A673 (cell line): ENCODE measurements at regions not wholly inside any gene's neighbourhood (a gene's known extent, or its start where the extent isn't known, plus 50 kb on each side); places are given as distances from the start of the nearest gene placed in this dataset.

Experiments
- BruUV-seq: library from RNA; stranded (reverse); fragments of 400-500 nt; replicated peaks from 2 replicates; lab custom pipeline; 2021; lab: Mats Ljungman, UMichigan
- CTCF ChIA-PET: fragments of 300-600 bp; sonication (Branson Sonifier 250); formaldehyde crosslinking; loops from one replicate; lab custom pipeline; 2022; ENCODE audit warnings: antibody characterized with exemption; lab: Charles Lee
- POLR2A ChIA-PET: fragments of 300-600 bp; sonication (Branson Sonifier 250); formaldehyde crosslinking; loops from one replicate; lab custom pipeline; 2022; ENCODE audit warnings: antibody characterized with exemption; ENCODE audit not compliant: low non-redundant PET; lab: Charles Lee
- DNase-seq: peaks from one replicate; pipeline ENCODE4 v3.0.0-alpha.2; 2015; ENCODE audit warnings: low spot score
- H3K27ac ChIP-seq: fragments of 200-600 bp; sonication (generic); 2 replicates; pipeline ENCODE4 v1.5.1; 2016; ENCODE audit warnings: mixed run types, low read depth, mild to moderate bottlenecking, mixed read lengths, antibody characterized with exemption, low read length; ENCODE audit not compliant: poor library complexity, severe bottlenecking
- H3K27me3 ChIP-seq: fragments of 200-600 bp; sonication (generic); replicated peaks from 2 replicates; pipeline ENCODE4 v1.6.1; 2017; ENCODE audit warnings: mixed run types, low read depth, mild to moderate bottlenecking, mixed read lengths, antibody characterized with exemption, low read length; ENCODE audit not compliant: insufficient read depth, poor library complexity
- H3K36me3 ChIP-seq: fragments of 200-600 bp; sonication (generic); 2 replicates; pipeline ENCODE4 v1.6.1; 2016; ENCODE audit warnings: mixed run types, mild to moderate bottlenecking, mixed read lengths, antibody characterized with exemption, low read length; ENCODE audit not compliant: insufficient read depth, poor library complexity, severe bottlenecking
- H3K4me1 ChIP-seq: fragments of 200-600 bp; sonication (generic); 2 replicates; pipeline ENCODE4 v1.6.1; 2017; ENCODE audit warnings: mixed run types, mild to moderate bottlenecking, mixed read lengths, antibody characterized with exemption, low read length; ENCODE audit not compliant: insufficient read depth, poor library complexity, severe bottlenecking
- H3K4me3 ChIP-seq: fragments of 200-600 bp; sonication (generic); 2 replicates; pipeline ENCODE4 v1.5.1; 2016; ENCODE audit warnings: low read depth, mixed run types, mild to moderate bottlenecking, mixed read lengths, low read length; ENCODE audit not compliant: poor library complexity, severe bottlenecking
- H3K9me3 ChIP-seq: fragments of 200-600 bp; sonication (generic); 2 replicates; pipeline ENCODE4 v1.6.1; 2016; ENCODE audit warnings: mixed run types, low read depth, mild to moderate bottlenecking, mixed read lengths, antibody characterized with exemption, low read length; ENCODE audit not compliant: poor library complexity, severe bottlenecking
- CTCF ChIP-seq: fragments of 300-800, 200-600 bp; sonication (generic); conservative IDR thresholded peaks from 2 replicates; pipeline ENCODE4 v1.5.1; 2017; ENCODE audit warnings: low read depth, mild to moderate bottlenecking, antibody characterized with exemption, low read length, moderate library complexity, mixed read lengths
- EZH2 ChIP-seq: fragments of 200-600 bp; sonication (generic); IDR thresholded peaks from 2 replicates; pipeline ENCODE4 v1.6.1; 2017; ENCODE audit warnings: borderline replicate concordance, low read depth, mild to moderate bottlenecking, mixed read lengths, antibody characterized with exemption, low read length; ENCODE audit not compliant: poor library complexity, severe bottlenecking
- intact Hi-C: fragments of 100-400 bp; cut with micrococcal nuclease; formaldehyde crosslinking; loops from one replicate; pipeline ENCODE4 v1.10.0; 2022; ENCODE audit not compliant: unreplicated experiment

- TF ChIP-seq EZH2 = no peak
- BruUV-seq = no TSS peak
- intact Hi-C loops = no loop called here
- Histone ChIP-seq H3K27me3 (no peaks in the 10 kb centered on the region), H3K4me3 (no peak overlapping the region), H3K4me1 (no peaks in the 10 kb centered on the region), H3K27ac (no peak overlapping the region), H3K9me3 (no peaks in the 10 kb centered on the region), H3K36me3 (no peaks in the 10 kb centered on the region)
- ChIA-PET POLR2A (no interaction called here), CTCF (no interaction called here)
- DNase-seq = no peak
These were observed 651.3 kb upstream of the KIRREL3 start for GRCh38 chr11:127651888-127652221.

GRCh38 chr11:127651175-127651887 is 650.8 kb upstream of the KIRREL3 start:
- TF ChIP-seq EZH2 (no peak), CTCF (no peak)
- BruUV-seq = no TSS peak

GRCh38 chr11:127649958-127650357 is 649.4 kb upstream of the KIRREL3 start:
- CTCF ChIA-PET = no interaction called here
- BruUV-seq = no TSS peak
- H3K27ac ChIP-seq = no peak overlapping the region
- intact Hi-C loops = no loop called here
- no peaks in the 10 kb centered on the region for H3K36me3 ChIP-seq
- no peaks in the 10 kb centered on the region for H3K4me1 ChIP-seq
- no peak overlapping the region for H3K4me3 ChIP-seq
- no peaks in the 10 kb centered on the region for H3K27me3 ChIP-seq
- POLR2A ChIA-PET = no interaction called here
- no peak for DNase-seq
- H3K9me3 ChIP-seq = no peaks in the 10 kb centered on the region
- TF ChIP-seq EZH2 = no peak
- TF ChIP-seq CTCF = no peak

More at GRCh38 chr11:127651175-127651887, 650.8 kb upstream of the KIRREL3 start:
- Histone ChIP-seq H3K4me1 (no peaks in the 10 kb centered on the region), H3K27ac (no peak overlapping the region), H3K9me3 (no peaks in the 10 kb centered on the region), H3K27me3 (no peaks in the 10 kb centered on the region), H3K36me3 (no peaks in the 10 kb centered on the region), H3K4me3 (no peak overlapping the region)
- CTCF ChIA-PET = no interaction called here
- intact Hi-C loops = no loop called here
- DNase-seq = no peak
- POLR2A ChIA-PET = no interaction called here

- intact Hi-C loops = no loop called here
- no peaks in the 10 kb centered on the region for H3K9me3 ChIP-seq
- TF ChIP-seq EZH2 (no peak), CTCF (no peak)
- BruUV-seq = no TSS peak
- DNase-seq = no peak
- POLR2A ChIA-PET = no interaction called here
- CTCF ChIA-PET = no interaction called here
- no peaks in the 10 kb centered on the region for H3K4me1 ChIP-seq
- H3K36me3 ChIP-seq = no peaks in the 10 kb centered on the region
- H3K27ac ChIP-seq = no peak overlapping the region
- no peaks in the 10 kb centered on the region for H3K27me3 ChIP-seq
- no peak overlapping the region for H3K4me3 ChIP-seq
These were observed 648.5 kb upstream of the KIRREL3 start for GRCh38 chr11:127649071-127649470.
